ENCODE measurements at regions not wholly inside any gene's neighbourhood (a gene's known extent, or its start where the extent isn't known, plus 50 kb on each side); places are given as distances from the start of the nearest gene placed in this dataset.
"Not testable (repeated sequence)": the region's sequence is repeated elsewhere in the genome, so short reads cannot be mapped to it uniquely, and the experiment has no call there.

DNA sequence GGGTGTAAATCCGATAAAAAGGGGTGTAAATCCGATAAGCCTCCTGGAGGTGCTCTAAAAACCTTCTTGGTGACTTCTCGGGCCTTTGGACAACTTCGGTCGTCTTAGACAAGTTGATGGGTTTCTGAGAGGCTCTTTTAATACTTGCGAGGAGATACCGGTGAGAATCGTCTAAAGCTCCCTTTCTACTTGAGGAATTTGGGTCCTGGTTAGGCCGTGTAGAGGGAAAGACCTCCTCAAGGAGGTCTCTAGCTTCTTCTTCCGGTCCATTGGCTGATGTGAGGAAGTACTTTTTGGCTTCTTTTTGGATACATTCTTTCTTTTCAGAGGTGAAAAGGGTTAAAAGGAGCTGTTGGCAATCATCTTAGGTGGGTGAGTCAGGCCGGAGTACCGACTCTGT lies 128.5 kb downstream of the ART5 start:
- not testable (repeated sequence) for DNase-seq

DNA sequence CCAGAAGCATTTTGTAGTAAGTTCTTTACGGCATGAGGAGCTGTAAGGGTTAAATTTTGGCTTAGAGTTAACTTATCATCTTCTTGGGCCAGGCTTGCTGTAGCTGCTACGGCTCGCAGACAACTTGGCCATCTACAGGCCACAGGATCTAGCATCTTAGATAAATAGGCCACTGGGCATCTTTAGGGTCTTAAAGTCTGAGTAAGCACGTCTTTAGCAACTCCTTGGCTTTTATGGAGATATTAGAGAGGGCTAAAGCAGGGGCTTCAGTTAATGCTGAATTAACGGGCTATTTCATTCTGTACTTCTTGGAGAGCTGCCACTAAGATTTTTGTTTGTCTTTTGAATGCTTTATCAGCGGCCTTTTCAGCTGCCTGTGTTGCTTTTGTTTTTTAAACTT lies 129.0 kb downstream of the ART5 start:
- DNase-seq: not testable (repeated sequence)

DNA sequence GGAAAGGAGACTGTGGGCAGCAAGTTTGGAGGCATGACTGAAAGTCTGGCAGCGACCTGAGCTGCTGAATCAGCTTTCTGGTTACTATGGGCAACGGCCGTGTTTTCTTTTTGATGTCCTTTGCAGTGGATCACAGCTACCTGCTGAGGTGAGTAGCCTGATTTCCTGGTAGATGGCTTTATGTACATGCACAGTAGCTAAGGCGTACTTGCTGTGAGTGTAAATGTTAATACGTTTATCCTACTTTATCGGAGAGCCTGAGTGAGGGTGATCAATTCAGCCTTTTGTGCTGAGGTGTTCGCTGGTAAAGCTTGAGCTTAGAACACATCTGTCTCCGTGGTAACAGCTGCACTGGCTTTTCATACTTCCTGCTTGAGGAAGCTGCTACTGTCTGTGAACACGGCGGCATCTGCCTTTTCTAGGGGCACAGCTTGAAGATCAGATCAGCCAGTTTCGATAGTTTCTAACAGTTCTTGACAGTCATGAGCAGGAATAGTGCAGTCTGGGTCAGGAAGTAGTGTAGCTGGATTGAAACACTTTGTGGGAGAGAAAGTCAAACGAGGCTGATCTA lies 129.6 kb downstream of the ART5 start:
- peak; percentile 18 for DNase-seq

DNA sequence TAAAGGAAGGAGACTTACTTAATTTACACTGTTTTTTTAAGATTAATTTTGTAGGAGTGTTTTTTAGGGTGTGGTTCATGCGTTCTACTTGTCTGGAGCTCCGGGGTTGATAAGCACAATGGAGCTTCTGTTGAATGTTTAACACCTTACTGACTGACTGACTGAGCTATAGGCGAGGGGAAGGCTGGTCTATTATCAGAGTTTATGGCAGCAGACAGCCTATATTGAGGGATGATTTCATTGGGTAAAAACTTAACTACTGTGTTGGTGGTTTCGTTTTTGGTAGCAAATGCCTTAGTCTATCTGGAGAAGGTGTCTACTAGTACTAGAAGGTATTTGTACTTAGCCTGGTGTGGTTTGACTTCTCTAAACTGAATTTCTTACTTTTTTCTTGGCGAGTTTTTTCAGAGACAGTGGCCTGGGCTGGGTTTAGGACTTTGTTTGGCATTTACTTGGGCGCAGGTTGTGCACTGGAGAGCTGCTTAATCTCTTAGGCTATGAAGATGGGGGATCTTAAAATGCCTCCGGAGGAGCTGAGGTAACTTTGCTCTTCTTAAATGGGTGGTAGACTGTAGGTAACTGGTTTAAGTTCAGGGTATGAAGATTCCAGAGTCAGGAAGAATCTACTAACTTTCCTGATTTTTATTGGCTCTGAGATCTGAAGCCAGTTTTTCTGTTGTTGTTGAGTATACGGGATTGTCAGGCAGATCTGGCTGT lies 130.2 kb downstream of the ART5 start:
- DNase-seq: not testable (repeated sequence)

DNA sequence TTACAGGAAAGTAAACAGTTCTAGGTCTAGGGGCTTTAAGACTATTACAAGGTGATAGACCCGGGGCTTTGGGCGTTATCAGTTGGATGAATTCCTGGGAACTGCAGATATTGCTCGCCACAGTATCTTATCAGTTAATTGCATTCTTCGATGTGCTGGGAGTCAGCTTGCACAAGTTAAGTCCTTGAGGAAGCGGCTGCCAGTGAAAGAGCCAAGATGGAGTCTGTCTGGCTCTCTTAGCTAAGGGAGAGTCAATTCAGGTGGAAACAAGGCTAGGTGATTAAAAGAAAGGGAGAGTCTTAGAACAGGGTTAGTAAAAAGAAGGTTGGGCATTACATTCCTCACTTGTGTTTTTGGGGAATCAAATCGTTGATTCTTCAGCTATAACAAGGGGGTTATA lies 130.6 kb upstream of the ZNF195 start:
- not testable (repeated sequence) for DNase-seq

DNA sequence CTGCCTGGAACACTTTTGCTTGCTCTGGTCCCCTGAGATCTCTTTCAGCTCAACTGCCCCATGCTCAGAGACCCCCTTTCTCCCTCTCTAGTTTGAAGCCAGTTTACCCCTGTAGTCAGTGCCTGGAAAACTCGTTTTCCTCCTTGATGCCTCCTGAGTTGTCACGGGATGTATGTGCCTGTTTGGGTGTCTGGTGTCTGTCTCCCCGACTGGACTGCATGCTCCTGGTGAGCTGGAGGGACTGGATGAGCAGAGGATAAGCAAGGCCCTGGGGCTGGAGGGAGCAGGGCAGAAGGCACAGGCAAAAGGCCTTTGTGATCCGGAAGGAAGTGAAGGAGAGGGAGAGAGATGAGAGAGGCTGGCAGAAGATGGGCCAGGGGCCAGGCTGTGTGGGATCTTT lies 120.3 kb upstream of the ZNF195 start:
- not testable (repeated sequence) for DNase-seq

DNA sequence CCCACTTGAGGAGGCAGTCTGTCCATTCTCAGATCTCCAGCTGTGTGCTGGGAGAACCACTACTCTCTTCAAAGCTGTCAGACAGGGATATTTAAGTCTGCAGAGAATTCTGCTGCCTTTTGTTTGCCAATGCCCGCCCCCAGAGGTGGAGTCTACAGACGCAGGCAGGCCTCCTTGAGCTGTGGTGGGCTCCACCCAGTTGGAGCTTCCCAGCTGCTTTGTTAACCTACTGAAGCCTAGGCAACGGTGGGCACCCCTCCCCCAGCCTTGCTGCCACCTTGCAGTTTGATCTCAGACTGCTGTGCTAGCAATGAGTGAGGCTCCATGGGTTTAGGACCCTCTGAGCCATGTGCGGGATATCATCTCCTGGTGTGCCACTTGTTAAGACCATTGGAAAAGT lies 119.4 kb upstream of the ZNF195 start:
- DNase-seq: not testable (repeated sequence)

DNA sequence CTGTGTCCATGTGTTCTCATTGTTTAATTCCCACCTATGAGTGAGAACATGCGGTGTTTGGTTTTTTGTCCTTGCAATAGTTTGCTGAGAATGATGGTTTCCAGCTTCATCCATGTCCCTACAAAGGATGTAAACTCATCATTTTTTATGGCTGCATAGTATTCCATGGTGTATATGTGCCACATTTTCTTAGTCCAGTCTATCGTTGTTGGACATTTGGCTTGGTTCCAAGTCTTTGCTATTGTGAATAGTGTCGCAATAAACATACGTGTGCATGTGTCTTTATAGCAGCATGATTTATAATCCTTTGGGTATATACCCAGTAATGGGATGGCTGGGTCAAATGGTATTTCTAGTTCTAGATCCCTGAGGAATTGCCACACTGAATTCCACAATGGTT lies 114.2 kb upstream of the ZNF195 start:
- not testable (repeated sequence) for DNase-seq

DNA sequence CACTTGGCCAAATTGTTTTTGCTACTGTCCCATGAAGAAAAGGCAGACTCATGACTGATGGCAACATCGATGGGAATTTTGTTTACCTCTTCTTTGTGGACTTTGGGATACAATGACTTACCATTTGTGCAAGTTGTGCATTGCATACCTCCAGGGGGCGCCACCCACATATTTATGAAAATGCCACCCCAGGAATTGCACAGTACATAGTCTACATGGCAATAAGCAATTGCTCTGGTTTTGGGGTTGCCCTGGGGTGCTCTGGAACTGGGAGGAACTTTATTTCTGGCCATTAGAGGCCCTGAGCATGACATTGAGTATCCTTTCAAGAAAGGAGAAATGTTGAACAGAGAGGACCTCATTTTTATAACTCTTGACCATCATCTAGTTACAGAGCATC lies 109.1 kb upstream of the ZNF195 start:
- not testable (repeated sequence) for DNase-seq

DNA sequence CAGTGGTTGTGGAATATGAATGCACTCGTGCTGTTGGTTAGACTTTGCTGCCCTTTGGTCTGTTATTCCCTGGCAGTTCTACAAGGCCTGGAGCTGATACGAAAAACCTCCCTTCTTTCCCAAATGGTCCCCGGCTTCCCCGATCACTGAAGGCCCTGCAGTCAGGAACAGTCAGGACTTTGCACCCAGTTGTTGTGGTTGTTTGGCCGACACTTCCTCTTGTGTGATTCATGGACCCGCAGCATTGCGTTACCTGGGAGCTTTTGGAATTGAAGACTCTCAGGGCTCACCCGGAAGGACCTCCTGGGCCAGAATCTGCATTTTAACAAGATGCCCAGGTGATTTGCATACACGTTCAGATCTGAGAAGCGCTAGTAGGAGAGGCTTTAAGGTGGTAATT lies 106.8 kb upstream of the ZNF195 start:
- not testable (repeated sequence) for DNase-seq

DNA sequence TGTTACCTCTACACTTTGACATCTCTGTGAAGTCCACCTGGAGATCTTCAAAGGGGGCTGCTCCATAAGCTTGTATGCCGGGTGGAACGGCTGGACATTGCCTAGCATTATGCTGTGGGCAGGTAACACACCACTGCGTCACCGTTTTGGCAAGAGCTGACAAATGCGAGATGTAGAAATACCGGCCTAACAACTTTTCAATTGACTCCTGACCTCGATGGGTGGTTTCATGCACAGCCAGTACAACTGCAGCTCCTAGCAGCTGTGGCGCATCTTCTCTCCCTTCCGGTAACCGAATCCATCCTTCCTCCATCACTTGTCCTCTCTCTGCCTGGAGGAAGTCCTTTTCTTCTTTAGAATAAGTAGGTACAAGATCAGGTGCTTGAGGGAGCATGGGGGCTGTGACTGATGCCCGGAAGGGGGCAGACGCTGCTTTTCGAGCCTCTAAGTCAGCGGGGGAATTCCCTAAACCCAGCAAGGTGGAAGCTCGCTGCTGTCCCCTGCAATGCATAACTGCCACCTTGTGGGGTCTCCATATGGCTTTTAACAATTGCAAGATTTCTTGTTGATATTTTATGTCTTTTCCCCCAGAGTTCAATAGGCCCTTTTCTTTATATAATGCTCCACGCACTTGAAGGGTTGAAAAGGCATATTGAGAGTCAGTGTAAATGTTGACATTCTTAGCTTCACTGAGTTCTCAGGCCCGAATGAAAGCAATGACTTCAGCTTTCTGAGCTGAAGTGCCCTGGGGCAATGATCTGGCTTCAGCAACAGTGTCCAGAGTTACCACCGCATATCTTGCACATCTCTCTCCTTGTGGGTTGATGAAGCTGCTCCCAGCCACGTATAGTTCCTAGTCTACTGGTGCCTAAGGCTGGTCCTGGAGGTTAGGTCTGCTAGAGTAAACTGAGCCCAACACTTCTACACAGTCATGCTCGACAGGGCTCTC lies 98.3 kb upstream of the ZNF195 start:
- DNase-seq: not testable (repeated sequence)

DNA sequence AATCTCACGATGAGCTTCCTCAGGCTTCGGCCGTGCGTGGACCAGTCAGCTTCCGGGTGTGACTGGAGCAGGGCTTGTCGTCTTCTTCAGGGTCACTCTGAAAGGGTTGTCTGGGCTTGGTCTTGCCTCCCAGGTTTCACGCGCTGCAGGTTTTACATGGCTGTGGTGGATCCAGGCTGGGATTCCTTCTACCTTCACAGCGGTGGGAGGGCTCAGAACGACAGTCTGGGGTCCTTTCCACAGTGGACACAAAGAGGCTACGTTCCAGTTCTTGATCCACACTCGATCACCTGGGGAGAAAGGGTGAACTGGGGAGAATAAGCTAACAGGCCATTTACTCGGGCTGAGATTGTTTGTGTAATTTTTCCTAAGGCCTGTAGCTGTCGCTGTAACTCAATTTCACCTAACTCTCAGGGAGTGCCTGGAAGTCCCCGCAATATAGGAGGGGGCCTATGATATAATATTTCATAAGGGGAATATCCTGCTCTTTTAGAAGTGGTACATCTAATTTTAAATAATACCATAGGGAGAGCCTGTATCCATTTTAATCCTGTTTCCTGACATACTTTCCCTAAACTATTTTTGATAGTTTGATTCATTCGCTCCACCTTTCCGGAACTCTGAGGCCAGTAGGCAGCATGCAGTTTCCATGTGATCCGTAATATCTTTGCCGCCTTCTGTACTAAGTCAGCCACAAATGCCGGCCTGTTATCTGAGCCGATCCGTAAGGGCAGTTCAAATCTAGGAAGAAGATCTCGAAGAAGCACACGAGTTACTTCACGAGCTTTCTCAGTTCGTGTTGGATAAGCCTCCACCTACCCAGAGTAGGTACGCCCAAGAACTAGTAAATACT lies 97.4 kb upstream of the ZNF195 start:
- not testable (repeated sequence) for DNase-seq

DNA sequence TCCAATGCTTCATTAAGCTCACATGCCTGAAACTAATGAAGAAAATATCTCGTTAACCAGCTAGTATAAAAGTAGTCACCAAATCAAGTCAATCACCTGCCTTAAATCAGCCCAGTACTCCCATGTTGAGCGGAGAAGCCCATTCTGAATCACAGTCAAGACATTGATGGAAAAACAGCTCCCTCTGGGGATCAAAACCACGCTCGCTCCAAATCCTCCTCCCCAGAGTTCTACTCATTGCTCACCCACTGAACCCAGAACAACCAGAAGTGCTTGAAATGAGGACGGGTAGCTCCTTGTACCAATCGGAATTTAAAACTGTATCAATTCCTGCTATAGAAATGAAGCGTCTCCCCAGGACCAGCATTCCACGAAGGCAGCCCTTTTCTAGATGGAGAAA lies 90.0 kb upstream of the ZNF195 start:
- DNase-seq: not testable (repeated sequence)

DNA sequence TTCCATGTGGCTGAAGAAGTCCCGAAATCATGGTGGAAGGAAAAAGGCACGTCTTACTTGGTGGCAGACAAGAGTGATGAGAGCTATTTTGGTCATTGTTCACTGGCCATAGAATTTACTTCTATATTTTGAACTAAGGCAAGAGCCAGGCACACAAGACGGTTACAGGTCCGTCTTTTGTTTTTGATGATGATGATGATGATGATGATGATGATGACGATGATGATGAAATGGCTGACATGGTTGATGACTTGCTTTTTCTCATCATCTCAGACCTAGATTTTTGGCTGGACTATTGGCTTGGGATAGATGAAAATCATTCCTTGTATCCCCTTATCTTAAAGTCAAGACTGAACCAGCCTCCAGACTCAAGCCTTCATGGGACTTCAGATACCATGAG lies 88.7 kb upstream of the ZNF195 start:
- DNase-seq: not testable (repeated sequence)

DNA sequence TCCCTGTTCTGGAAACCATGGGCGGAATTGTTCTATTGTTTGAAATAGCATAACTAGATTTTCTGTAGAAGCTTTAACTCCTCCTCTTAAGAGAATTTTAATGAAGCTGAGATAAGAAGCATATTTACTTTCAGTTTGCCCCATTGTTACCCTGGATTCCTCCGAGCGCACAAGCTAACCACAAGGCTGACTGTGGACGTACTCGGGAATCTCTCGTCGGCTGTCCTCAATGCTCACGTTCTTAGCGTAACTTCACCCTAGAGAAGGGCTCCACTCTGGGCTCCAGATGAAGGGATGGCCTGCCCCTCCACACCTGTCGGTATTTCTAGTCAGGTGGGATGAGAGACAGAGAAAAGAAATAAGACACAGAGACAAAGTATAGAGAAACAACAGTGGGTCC lies 76.7 kb upstream of the ZNF195 start:
- not testable (repeated sequence) for DNase-seq

DNA sequence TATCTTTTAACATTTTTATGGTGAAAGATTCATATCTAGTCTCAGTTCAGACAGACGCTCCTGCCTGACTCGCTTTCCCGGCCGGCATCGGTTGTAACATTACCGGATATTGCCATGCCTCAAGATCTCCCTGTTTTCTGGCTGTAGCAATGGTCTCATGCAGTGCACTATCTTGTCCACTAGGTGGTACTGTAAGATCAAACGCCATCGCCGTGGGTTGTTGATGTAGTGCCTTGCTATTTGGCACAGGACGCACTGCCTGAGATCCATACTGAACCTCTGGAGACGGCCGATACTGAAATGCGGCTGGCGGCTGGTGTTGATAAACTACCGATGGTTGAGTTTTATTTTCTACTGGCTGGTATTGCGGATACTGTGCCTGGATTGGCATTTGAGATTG lies 75.9 kb upstream of the ZNF195 start:
- DNase-seq: peak; percentile 25

DNA sequence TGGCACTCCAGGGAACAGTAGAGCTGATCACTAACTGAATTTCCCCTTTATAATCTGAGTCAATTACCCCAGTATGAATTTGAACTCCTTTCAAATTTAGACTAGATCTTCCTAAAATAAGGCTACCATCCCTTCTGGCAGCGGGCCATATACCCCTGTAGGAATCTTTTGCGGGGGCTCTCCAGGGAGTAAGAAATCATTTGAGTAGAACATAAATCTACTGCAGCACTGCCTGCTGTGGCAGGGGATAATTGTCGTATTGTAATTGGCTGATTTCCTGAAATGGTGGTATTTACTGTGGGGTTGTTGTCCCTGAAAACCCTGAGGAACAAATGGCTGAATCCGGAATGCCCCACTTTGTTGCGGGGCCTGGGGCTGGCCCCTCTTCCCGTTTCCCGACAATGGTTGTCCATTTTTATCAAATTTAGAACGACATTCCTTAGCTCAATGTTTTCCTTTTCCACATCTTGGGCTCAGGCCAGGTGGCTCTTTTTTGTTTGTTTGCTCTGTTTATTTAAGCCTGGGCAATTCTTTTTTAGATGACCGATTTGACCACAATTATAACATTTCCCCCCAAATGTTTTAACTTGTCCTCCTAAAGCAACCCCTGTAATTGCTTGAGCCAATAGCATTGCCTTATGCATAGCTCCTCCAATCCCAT lies 74.8 kb upstream of the ZNF195 start:
- not testable (repeated sequence) for DNase-seq

DNA sequence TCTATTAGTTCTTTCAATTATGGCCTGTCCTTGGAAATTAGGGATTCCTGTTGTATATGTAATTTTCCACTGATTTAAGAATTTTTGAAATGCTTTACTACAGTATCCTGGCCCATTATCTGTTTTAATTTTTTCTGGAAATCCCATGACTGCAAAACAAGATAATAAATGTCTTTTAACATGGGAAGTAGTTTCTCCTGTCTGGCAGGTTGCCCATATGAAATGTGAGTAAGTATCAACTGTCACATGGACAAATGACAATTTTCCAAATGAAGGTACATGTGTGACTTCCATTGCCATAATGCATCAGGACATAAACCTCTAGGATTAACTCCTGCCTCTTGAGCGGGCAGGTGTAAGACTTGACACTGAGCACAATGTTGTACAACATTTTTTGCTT lies 71.9 kb upstream of the ZNF195 start:
- not testable (repeated sequence) for DNase-seq

DNA sequence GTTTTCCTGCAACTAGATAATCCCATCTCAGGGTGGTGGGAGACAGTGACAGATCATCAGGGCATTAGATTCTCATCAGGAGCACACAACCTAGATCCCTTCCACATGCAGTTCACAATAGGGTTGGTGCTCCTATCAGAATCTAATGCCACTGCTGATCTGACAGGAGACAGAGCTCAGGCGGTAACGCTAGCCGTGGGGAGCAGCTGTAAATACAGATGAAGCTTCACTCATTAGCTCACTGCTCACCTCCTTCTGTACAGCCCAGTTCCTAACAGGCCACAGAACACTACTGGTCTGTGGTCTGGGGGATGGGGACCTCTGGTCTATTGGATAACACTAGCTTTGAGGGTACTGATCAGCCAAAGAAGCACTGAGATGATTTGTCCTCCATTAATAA lies 66.6 kb upstream of the ZNF195 start:
- not testable (repeated sequence) for DNase-seq

DNA sequence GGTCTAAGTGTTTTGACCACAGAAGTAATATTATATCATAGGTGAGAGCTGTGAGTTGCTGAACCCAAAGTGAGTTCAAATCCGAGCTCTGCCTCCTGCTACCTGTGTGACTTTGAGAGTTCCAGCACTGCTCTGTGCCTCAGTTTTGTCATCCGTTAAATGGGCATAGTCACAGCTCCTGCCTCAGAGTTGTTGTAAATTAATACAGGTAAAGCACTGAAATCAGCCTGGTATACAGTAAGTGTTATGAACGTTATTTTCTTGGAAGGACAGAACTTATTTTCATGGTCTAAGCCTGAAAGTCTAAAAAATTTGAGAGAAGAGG lies 65.4 kb upstream of the ZNF195 start:
- DNase-seq: not testable (repeated sequence)

DNA sequence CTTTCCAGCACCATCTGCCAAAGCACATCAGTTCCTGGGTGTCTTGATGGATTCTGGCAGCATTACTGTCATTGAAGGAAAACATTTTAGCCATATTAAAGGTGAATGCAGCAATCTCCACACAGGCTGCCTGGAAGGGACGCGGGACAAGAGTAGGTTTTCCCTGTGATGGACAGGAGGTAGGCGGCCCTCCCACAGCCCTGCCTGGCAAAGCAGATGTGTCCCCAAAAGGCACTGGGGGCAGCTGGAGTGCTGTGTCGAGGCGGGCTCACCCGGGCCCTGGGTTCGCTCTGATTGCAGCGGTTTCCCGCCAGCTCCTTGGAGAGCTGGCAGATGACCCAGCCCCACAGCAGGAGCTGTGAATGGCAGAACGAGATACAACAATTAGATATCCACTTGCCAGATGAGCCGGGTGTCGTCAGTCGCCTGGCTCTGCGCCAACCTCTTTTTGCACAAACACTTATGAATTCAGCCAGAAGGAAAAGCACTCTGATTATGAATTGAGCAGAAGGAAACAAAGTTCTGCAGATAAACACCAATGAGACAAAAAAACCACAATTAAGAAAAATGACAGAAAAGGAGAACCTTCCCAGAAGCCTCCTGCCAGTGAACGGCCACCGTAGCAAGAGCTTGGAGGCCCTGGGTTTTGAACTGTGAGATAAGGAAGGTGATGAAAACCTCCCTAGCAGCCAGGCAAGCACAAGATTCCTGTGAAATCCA lies 64.9 kb upstream of the ZNF195 start:
- not testable (repeated sequence) for DNase-seq

All from right hindlimb (tissue), 1 donor.